ENCODE measurements at regions not wholly inside any gene's neighbourhood (a gene's known extent, or its start where the extent isn't known, plus 50 kb on each side); places are given as distances from the start of the nearest gene placed in this dataset.

DNA sequence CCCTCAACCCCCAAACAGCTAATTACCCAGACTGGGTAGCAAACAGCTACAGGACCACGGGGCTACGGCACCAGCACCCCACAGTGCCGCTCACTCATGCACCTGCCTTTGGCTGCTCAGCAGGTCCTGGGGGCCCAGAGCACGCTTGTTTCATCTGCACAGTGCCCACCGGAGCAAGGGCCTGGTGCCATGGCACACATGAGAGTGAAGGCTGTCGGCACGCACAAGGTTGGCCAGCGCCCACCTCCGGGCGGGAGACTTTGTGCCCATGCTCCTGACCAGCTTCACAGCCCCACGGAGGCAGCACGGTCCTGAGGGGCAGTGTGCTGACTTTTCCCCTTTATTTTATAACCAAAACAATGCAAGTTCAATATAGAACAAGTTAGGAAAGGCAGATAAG lies 135.9 kb upstream of the NSMCE3 start:
- H3K27me3 Mint-ChIP-seq (ENCODE audit: insufficient read depth, unreplicated experiment) = peaks cover 80% of the 10 kb centered on the region
- BruUV-seq (replicated peaks) = no TSS peak
- no peaks in the 10 kb centered on the region for H3K4me1 Mint-ChIP-seq (ENCODE audit: insufficient read depth, unreplicated experiment)
- H3K9me3 Mint-ChIP-seq (ENCODE audit: unreplicated experiment) = peaks cover 7% of the 10 kb centered on the region
- ChIA-PET POLR2A (interaction anchor here (0.6 kb wide), 1 partner anchor 10 kb away, joined by 3 read pairs; no protein-coding TSS in a partner anchor), CTCF (interaction anchor here (0.6 kb wide), 1 partner anchor 404 kb away, joined by 3 read pairs; no protein-coding TSS in a partner anchor)
- intact Hi-C loops (cut with micrococcal nuclease) = no loop called here
- TF ChIP-seq CTCF (IDR thresholded peaks at IDR 0.05; ENCODE audit: unreplicated experiment) = no peak
- H3K27ac Mint-ChIP-seq (ENCODE audit: low read depth, unreplicated experiment) = no peak overlapping the region
- no peak for DNase-seq (ENCODE audit: unreplicated experiment)
- H3K4me3 Mint-ChIP-seq (ENCODE audit: unreplicated experiment) = no peak overlapping the region
- no peaks in the 10 kb centered on the region for H3K36me3 Mint-ChIP-seq (ENCODE audit: insufficient read depth, unreplicated experiment)

- CTCF ChIA-PET = no interaction called here
These were observed 134.2 kb upstream of the NSMCE3 start for GRCh38 chr15:29403772-29404171.

GRCh38 chr15:29401644-29402043 lies 132.0 kb upstream of the NSMCE3 start:
- intact Hi-C loops (cut with micrococcal nuclease) = no loop called here
- no TSS peak for BruUV-seq (replicated peaks)
- no peak for DNase-seq (ENCODE audit: unreplicated experiment)
- CTCF ChIA-PET = interaction anchor here (0.6 kb wide), 1 partner anchor 81 kb away, joined by 4 read pairs; no protein-coding TSS in a partner anchor
- no peak for TF ChIP-seq CTCF (IDR thresholded peaks at IDR 0.05; ENCODE audit: unreplicated experiment)
- H3K36me3 Mint-ChIP-seq (ENCODE audit: insufficient read depth, unreplicated experiment) = no peaks in the 10 kb centered on the region
- no peak overlapping the region for H3K4me3 Mint-ChIP-seq (ENCODE audit: unreplicated experiment)
- H3K4me1 Mint-ChIP-seq (ENCODE audit: insufficient read depth, unreplicated experiment) = no peaks in the 10 kb centered on the region
- H3K27ac Mint-ChIP-seq (ENCODE audit: low read depth, unreplicated experiment) = no peak overlapping the region
- H3K27me3 Mint-ChIP-seq (ENCODE audit: insufficient read depth, unreplicated experiment) = peaks cover 58% of the 10 kb centered on the region
- H3K9me3 Mint-ChIP-seq (ENCODE audit: unreplicated experiment) = peaks cover 3% of the 10 kb centered on the region
- POLR2A ChIA-PET = no interaction called here

More at GRCh38 chr15:29403772-29404171, 134.2 kb upstream of the NSMCE3 start:
- Mint-ChIP-seq H3K36me3 (ENCODE audit: insufficient read depth, unreplicated experiment) (no peaks in the 10 kb centered on the region), H3K4me3 (ENCODE audit: unreplicated experiment) (no peak overlapping the region), H3K4me1 (ENCODE audit: insufficient read depth, unreplicated experiment) (no peaks in the 10 kb centered on the region), H3K9me3 (ENCODE audit: unreplicated experiment) (peaks cover 7% of the 10 kb centered on the region), H3K27ac (ENCODE audit: low read depth, unreplicated experiment) (no peak overlapping the region), H3K27me3 (ENCODE audit: insufficient read depth, unreplicated experiment) (peaks cover 78% of the 10 kb centered on the region)
- POLR2A ChIA-PET = no interaction called here
- BruUV-seq (replicated peaks) = no TSS peak
- DNase-seq (ENCODE audit: unreplicated experiment) = no peak
- intact Hi-C loops (cut with micrococcal nuclease) = no loop called here
- no peak for TF ChIP-seq CTCF (IDR thresholded peaks at IDR 0.05; ENCODE audit: unreplicated experiment)

DNA sequence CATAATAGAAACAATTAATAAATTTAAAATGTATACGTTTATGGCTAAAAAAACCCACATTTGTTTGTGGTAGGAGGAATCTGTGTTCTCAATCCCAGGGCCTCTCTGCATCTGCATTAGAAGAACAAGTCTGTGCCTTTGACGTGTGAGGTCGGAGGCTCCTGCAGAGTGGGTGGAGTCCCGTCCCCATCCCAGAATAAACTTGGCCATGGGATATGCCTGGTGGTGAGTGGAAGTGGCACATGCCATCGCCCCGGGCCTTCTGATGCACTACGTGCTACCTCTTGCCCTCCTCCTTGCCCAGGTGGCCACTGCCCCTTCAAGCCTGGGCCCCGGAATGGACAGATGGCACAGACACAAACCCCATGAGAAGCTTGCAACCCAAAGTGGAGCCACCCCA lies 131.1 kb upstream of the NSMCE3 start:
- H3K9me3 Mint-ChIP-seq (ENCODE audit: unreplicated experiment) = no peaks in the 10 kb centered on the region
- ChIA-PET CTCF (interaction anchor here (0.7 kb wide), 2 partner anchors 10 to 1977 kb away, joined by 3 read pairs; no protein-coding TSS in a partner anchor), POLR2A (no interaction called here)
- H3K36me3 Mint-ChIP-seq (ENCODE audit: insufficient read depth, unreplicated experiment) = no peaks in the 10 kb centered on the region
- DNase-seq (ENCODE audit: unreplicated experiment) = no peak
- no peak for TF ChIP-seq CTCF (IDR thresholded peaks at IDR 0.05; ENCODE audit: unreplicated experiment)
- H3K27me3 Mint-ChIP-seq (ENCODE audit: insufficient read depth, unreplicated experiment) = peaks cover 54% of the 10 kb centered on the region
- no peak overlapping the region for H3K27ac Mint-ChIP-seq (ENCODE audit: low read depth, unreplicated experiment)
- H3K4me3 Mint-ChIP-seq (ENCODE audit: unreplicated experiment) = no peak overlapping the region
- no TSS peak for BruUV-seq (replicated peaks)
- intact Hi-C loops (cut with micrococcal nuclease) = no loop called here
- no peaks in the 10 kb centered on the region for H3K4me1 Mint-ChIP-seq (ENCODE audit: insufficient read depth, unreplicated experiment)
